PC-9 (cell line): ENCODE measurements at regions not wholly inside any gene's neighbourhood (a gene's known extent, or its start where the extent isn't known, plus 50 kb on each side); places are given as distances from the start of the nearest gene placed in this dataset.

Source experiments
- EZH2 ChIP-seq: fragments of 200-600 bp; sonication (generic); IDR thresholded peaks from 2 replicates; pipeline ENCODE4 v1.8.0; 2017; ENCODE audit warnings: antibody characterized with exemption, low read depth
- TF ChIP-seq, protein P1 (sequence below): fragments of 200-600 bp; sonication (generic); conservative IDR thresholded peaks from 2 replicates; pipeline ENCODE4 v1.6.1; 2017; ENCODE audit warnings: mixed run types, antibody characterized with exemption, mild to moderate bottlenecking, moderate library complexity

DNA sequence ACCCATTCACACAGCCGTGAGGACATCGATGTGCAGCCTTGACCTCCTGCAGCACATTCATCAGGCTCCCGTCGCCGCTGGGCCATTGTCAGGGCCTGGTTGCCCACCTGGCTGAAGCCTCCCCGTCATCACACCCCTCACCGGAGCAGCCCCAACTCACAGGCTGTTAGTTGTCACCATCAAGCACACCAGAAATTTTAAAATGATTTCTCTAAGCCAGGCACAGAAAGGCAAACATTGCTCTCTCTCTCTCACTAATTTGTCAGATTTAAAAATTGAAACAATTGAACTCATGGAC is 167.1 kb downstream of the RTP5 start:
- TF ChIP-seq EZH2 = no peak
- TF ChIP-seq, protein P1, sequence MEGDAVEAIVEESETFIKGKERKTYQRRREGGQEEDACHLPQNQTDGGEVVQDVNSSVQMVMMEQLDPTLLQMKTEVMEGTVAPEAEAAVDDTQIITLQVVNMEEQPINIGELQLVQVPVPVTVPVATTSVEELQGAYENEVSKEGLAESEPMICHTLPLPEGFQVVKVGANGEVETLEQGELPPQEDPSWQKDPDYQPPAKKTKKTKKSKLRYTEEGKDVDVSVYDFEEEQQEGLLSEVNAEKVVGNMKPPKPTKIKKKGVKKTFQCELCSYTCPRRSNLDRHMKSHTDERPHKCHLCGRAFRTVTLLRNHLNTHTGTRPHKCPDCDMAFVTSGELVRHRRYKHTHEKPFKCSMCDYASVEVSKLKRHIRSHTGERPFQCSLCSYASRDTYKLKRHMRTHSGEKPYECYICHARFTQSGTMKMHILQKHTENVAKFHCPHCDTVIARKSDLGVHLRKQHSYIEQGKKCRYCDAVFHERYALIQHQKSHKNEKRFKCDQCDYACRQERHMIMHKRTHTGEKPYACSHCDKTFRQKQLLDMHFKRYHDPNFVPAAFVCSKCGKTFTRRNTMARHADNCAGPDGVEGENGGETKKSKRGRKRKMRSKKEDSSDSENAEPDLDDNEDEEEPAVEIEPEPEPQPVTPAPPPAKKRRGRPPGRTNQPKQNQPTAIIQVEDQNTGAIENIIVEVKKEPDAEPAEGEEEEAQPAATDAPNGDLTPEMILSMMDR = no peak
